ENCODE measurements at regions not wholly inside any gene's neighbourhood (a gene's known extent, or its start where the extent isn't known, plus 50 kb on each side); places are given as distances from the start of the nearest gene placed in this dataset.

DNA sequence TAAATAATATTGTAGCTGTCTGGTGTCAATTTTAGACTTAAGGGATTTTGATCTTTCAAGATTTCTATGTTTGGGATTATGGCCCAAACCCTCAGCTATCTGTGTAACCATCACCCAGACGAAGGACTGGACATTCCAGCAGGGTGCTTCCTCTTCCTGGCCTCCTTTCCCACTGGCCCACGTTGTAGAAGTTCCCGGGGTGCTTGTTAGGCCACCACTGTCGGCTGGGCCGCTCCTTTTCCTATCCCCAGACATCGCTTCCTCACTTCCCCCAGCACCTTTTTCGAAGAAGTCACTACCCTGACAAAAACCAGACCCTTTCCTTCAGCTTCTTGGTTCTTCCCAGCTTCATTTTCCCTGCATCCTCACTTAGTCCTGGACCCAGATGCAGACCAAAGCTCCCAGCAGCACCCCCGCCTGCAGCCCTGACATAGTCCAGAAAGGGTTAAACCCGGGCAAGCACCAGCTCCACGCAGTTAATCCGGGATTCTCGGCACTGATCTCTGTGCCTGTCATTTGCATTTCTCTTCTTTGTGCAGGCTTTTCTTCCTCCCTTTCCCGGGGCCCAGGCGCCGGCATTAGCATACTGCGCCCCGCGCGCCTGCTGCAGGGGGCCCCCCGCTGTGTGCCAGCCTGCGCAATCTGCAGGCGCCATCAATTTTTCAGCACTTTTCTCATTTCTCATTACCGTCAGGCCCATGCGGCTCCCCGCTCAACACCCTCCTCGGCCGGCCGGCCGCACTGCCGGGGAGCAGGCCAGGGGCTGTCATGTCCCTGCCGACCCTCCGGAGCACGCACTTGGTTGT is 90.6 kb downstream of the ZNF621 start:
- TF ChIP-seq POLR2A (IDR thresholded peaks at IDR 0.05): no peak
- TF ChIP-seq, protein P1, sequence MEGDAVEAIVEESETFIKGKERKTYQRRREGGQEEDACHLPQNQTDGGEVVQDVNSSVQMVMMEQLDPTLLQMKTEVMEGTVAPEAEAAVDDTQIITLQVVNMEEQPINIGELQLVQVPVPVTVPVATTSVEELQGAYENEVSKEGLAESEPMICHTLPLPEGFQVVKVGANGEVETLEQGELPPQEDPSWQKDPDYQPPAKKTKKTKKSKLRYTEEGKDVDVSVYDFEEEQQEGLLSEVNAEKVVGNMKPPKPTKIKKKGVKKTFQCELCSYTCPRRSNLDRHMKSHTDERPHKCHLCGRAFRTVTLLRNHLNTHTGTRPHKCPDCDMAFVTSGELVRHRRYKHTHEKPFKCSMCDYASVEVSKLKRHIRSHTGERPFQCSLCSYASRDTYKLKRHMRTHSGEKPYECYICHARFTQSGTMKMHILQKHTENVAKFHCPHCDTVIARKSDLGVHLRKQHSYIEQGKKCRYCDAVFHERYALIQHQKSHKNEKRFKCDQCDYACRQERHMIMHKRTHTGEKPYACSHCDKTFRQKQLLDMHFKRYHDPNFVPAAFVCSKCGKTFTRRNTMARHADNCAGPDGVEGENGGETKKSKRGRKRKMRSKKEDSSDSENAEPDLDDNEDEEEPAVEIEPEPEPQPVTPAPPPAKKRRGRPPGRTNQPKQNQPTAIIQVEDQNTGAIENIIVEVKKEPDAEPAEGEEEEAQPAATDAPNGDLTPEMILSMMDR (IDR thresholded peaks at IDR 0.05): no peak

Measured in breast epithelium (tissue), 3 donors.